H1 (cell line): ENCODE measurements at regions not wholly inside any gene's neighbourhood (a gene's known extent, or its start where the extent isn't known, plus 50 kb on each side); places are given as distances from the start of the nearest gene placed in this dataset.

Experiments
- ATF2 ChIP-seq: IDR thresholded peaks from 2 replicates; pipeline ENCODE4 v1.6.1; 2012; ENCODE audit warnings: low read length, inconsistent platforms
- BCL11A ChIP-seq, 2 experiments: IDR thresholded peaks; one replicate each; pipeline ENCODE4 v1.6.1; 2011; ENCODE audit warnings: low read depth in 2 of 2, low read length in 2 of 2, mild to moderate bottlenecking in 2 of 2
- CTCF ChIP-seq, 3 experiments: IDR thresholded peaks; 1 replicate in 2 of 3; 2 replicates in 1 of 3; pipeline versions ENCODE4 v1.5.1 to v1.6.1; 2011; ENCODE audit warnings: low read length in 3 of 3, mild to moderate bottlenecking in 3 of 3, inconsistent platforms in 2 of 3, low read depth in 1 of 3, moderate library complexity in 1 of 3; ENCODE audit not compliant: insufficient read depth in 1 of 3; ENCODE audit errors: control extremely low read depth in 1 of 3
- JUND ChIP-seq: IDR thresholded peaks from 2 replicates; pipeline ENCODE4 v1.6.1; 2011; ENCODE audit warnings: mild to moderate bottlenecking, improper control_type of control experiment, low read length
- MAFK ChIP-seq: IDR thresholded peaks from 2 replicates; pipeline ENCODE4 v1.6.1; 2012; ENCODE audit warnings: low read depth, mild to moderate bottlenecking, improper control_type of control experiment, low read length
- USF2 ChIP-seq: IDR thresholded peaks from 2 replicates; pipeline ENCODE4 v1.6.1; 2011; ENCODE audit warnings: low read length, improper control_type of control experiment

GRCh38 chr16:85360323-85361277, 248.3 kb upstream of the CIBAR2 start (continued):
- TF ChIP-seq CTCF (IDR thresholded peaks at IDR 0.05; ENCODE audit: control extremely low read depth in 1 of 3, insufficient read depth in 1 of 3, low read depth in 1 of 3, low read length in 3 of 3) (no peak), ATF2 (no peak), BCL11A (IDR thresholded peaks at IDR 0.05; ENCODE audit: low read depth in 2 of 2, low read length in 2 of 2) (no peak), MAFK (no peak), USF2 (no peak), JUND (no peak)
